Activated B cell treated with CpG ODN at 0.5 μM for 24 hours (primary cell): ENCODE measurements at regions not wholly inside any gene's neighbourhood (a gene's known extent, or its start where the extent isn't known, plus 50 kb on each side); places are given as distances from the start of the nearest gene placed in this dataset.

ENCODE experiments used
- ATAC-seq: fragments of 200-7000 bp; cut with Tn5 transposase; one replicate; pipeline ENCODE4 v1.10.0; 2021; ENCODE audit warnings: low read depth, mild to moderate bottlenecking, moderate library complexity
- CTCF ChIA-PET: fragments of 350-600 bp; sonication (Branson Sonifier 250); formaldehyde crosslinking; loops from one replicate; lab custom pipeline; 2021; ENCODE audit warnings: antibody characterized with exemption; lab: Charles Lee
- POLR2A ChIA-PET: fragments of 350-600 bp; sonication (Branson Sonifier 250); formaldehyde crosslinking; loops from one replicate; lab custom pipeline; 2021; ENCODE audit warnings: antibody characterized with exemption; lab: Charles Lee
- DNase-seq: peaks from one replicate; pipeline ENCODE4 v3.0.0; 2022
- H3K27ac Mint-ChIP-seq: one replicate; pipeline ENCODE4 v1.8.0; 2020; ENCODE audit warnings: mixed read lengths
- H3K27me3 Mint-ChIP-seq: one replicate; pipeline ENCODE4 v1.8.0; 2021; ENCODE audit warnings: mixed read lengths
- H3K36me3 Mint-ChIP-seq: one replicate; pipeline ENCODE4 v1.8.0; 2021; ENCODE audit warnings: low read depth, mixed read lengths
- H3K4me1 Mint-ChIP-seq: one replicate; pipeline ENCODE4 v1.8.0; 2021; ENCODE audit warnings: mixed read lengths
- H3K4me3 Mint-ChIP-seq: one replicate; pipeline ENCODE4 v1.8.0; 2020; ENCODE audit warnings: mild to moderate bottlenecking, mixed read lengths
- H3K9me3 Mint-ChIP-seq: one replicate; pipeline ENCODE4 v1.8.0; 2020; ENCODE audit warnings: mixed read lengths
- CTCF ChIP-seq: fragments of 200-600 bp; IDR thresholded peaks from one replicate; pipeline ENCODE4 v1.8.0; 2022; ENCODE audit warnings: antibody characterized with exemption, mild to moderate bottlenecking
- intact Hi-C: fragments of 100-400 bp; cut with micrococcal nuclease; formaldehyde crosslinking; loops from one replicate; pipeline ENCODE4 v1.15.1; 2024

GRCh38 chr16:50999181-50999580, 151.9 kb downstream of the SALL1 start:
- no peaks in the 10 kb centered on the region for H3K36me3 Mint-ChIP-seq
- DNase-seq (no peak), ATAC-seq (no peak)
- no peak overlapping the region for H3K27ac Mint-ChIP-seq
- peaks cover 2% of the 10 kb centered on the region for H3K27me3 Mint-ChIP-seq
- ChIA-PET CTCF (no interaction called here), POLR2A (no interaction called here)
- no peaks in the 10 kb centered on the region for H3K4me1 Mint-ChIP-seq
- intact Hi-C loops, result no loop called here
- no peak overlapping the region for H3K4me3 Mint-ChIP-seq
- TF ChIP-seq CTCF, result no peak
- no peaks in the 10 kb centered on the region for H3K9me3 Mint-ChIP-seq

GRCh38 chr16:50998411-50998810, 152.7 kb downstream of the SALL1 start:
- POLR2A ChIA-PET, result no interaction called here
- DNase-seq, result no peak
- H3K27me3 Mint-ChIP-seq, result peaks cover 2% of the 10 kb centered on the region
- intact Hi-C loops, result no loop called here
- H3K9me3 Mint-ChIP-seq, result no peaks in the 10 kb centered on the region
- no peaks in the 10 kb centered on the region for H3K4me1 Mint-ChIP-seq
- ATAC-seq, result no peak
- CTCF ChIA-PET, result no interaction called here
- no peak for TF ChIP-seq CTCF
- no peaks in the 10 kb centered on the region for H3K36me3 Mint-ChIP-seq
- H3K27ac Mint-ChIP-seq, result no peak overlapping the region
- H3K4me3 Mint-ChIP-seq, result no peak overlapping the region

- POLR2A ChIA-PET, result no interaction called here
- CTCF ChIA-PET, result no interaction called here
- Mint-ChIP-seq H3K36me3 (no peaks in the 10 kb centered on the region), H3K4me3 (no peak overlapping the region), H3K4me1 (no peaks in the 10 kb centered on the region), H3K9me3 (no peaks in the 10 kb centered on the region), H3K27me3 (peaks cover 2% of the 10 kb centered on the region), H3K27ac (no peak overlapping the region)
- TF ChIP-seq CTCF, result no peak
- DNase-seq (no peak), ATAC-seq (no peak)
- intact Hi-C loops, result no loop called here
Measured at GRCh38 chr16:50997679-50998078, 153.4 kb downstream of the SALL1 start.

- ChIA-PET CTCF (no interaction called here), POLR2A (no interaction called here)
- Mint-ChIP-seq H3K4me3 (no peak overlapping the region), H3K27ac (no peak overlapping the region), H3K36me3 (no peaks in the 10 kb centered on the region), H3K9me3 (no peaks in the 10 kb centered on the region), H3K4me1 (no peaks in the 10 kb centered on the region), H3K27me3 (peaks cover 2% of the 10 kb centered on the region)
- intact Hi-C loops, result no loop called here
- no peak for TF ChIP-seq CTCF
- DNase-seq (no peak), ATAC-seq (no peak)
Measured at GRCh38 chr16:50996830-50997186, 154.3 kb downstream of the SALL1 start.

GRCh38 chr16:50996166-50996829, 154.8 kb downstream of the SALL1 start:
- POLR2A ChIA-PET, result no interaction called here
- Mint-ChIP-seq H3K27ac (no peak overlapping the region), H3K4me1 (no peaks in the 10 kb centered on the region), H3K36me3 (no peaks in the 10 kb centered on the region), H3K27me3 (peaks cover under 1% of the 10 kb centered on the region), H3K4me3 (no peak overlapping the region), H3K9me3 (no peaks in the 10 kb centered on the region)
- ATAC-seq (no peak), DNase-seq (no peak)
- intact Hi-C loops, result no loop called here
- CTCF ChIA-PET, result no interaction called here
- TF ChIP-seq CTCF, result no peak
